ENCODE measurements at regions not wholly inside any gene's neighbourhood (a gene's known extent, or its start where the extent isn't known, plus 50 kb on each side); places are given as distances from the start of the nearest gene placed in this dataset.
"Not testable (repeated sequence)": the region's sequence is repeated elsewhere in the genome, so short reads cannot be mapped to it uniquely, and the experiment has no call there.

DNA sequence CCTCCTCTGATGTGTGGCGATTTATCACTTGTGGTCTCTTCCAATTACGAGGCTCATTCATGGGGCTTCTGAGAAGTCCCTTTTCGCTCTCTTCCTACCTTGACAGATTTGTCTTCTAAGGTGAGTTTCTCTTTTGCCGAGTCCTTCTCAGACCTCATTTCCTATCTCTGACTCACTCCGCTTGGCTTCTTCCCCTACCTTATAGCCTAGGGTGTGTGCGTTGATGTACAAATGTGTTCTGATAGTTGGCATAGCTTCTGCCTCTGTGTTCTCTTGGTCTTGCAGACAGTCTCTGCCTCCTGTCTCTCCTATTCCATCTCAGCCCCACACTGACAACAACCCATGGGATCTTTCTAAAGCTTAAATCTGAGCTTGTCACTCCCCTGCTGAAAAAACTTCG lies 56.9 kb upstream of the SHB start:
- in situ Hi-C loops (cut with HindIII; ENCODE audit: low pct_unique_long_range_greater_than_20kb, low sequenced_read_pairs): no loop called here
- no TSS peak for BruUV-seq (replicated peaks)
- no peak for ATAC-seq

DNA sequence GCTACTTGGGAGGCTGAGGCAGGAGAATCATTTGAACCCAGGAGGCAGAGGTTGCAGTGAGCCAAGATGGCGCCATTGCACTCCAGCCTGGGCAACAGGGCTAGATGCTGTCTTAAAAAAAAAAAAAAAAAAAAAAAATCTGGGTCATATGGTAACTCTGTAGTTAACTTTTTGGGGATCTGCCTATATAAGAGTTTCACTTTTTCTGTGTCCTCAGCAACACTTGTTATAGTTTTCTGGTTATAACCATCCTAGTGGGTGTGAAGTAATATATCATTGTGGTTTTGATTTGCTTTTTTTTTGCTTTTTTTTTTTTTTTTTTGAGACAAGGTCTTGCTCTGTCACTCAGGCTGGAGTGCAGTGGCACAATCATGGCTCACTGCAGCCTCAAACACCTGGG lies 54.3 kb upstream of the SHB start:
- in situ Hi-C loops (cut with HindIII; ENCODE audit: low pct_unique_long_range_greater_than_20kb, low sequenced_read_pairs); BruUV-seq (replicated peaks); H3K27me3 ChIP-seq (ENCODE audit: control insufficient read depth, insufficient read depth, low read length); ATAC-seq; H3K36me3 ChIP-seq (ENCODE audit: control insufficient read depth, insufficient read depth, low read length); H3K4me3 ChIP-seq (ENCODE audit: low read depth in 2 of 2, low read length in 2 of 2); H3K4me1 ChIP-seq (ENCODE audit: control insufficient read depth, insufficient read depth, low read length); H3K27ac ChIP-seq (ENCODE audit: low read length); POLR2A ChIA-PET; H3K9me3 ChIP-seq (ENCODE audit: control insufficient read depth, insufficient read depth, low read depth, low read length); intact Hi-C loops (cut with micrococcal nuclease; ENCODE audit: unreplicated experiment); CTCF ChIA-PET; DNase-seq (ENCODE audit: low read depth, low spot score): not testable (repeated sequence)

More for the DNA sequence above, 56.9 kb upstream of the SHB start:
- no peaks in the 10 kb centered on the region for H3K36me3 ChIP-seq (ENCODE audit: control insufficient read depth, insufficient read depth, low read length)
- H3K27me3 ChIP-seq (ENCODE audit: control insufficient read depth, insufficient read depth, low read length): no peaks in the 10 kb centered on the region
- no peaks in the 10 kb centered on the region for H3K9me3 ChIP-seq (ENCODE audit: control insufficient read depth, insufficient read depth, low read depth, low read length)
- POLR2A ChIA-PET: no interaction called here
- H3K4me3 ChIP-seq (ENCODE audit: low read depth in 2 of 2, low read length in 2 of 2): no peak overlapping the region
- TF ChIP-seq POLR2AphosphoS5 (IDR thresholded peaks at IDR 0.05; ENCODE audit: low read depth, low read length) (no peak), TCF7L2 (IDR thresholded peaks at IDR 0.05; ENCODE audit: low read depth, low read length) (no peak), SIN3A (IDR thresholded peaks at IDR 0.05; ENCODE audit: borderline replicate concordance, insufficient read depth, low read depth, low read length) (no peak)
- TF ChIP-seq, protein P1, sequence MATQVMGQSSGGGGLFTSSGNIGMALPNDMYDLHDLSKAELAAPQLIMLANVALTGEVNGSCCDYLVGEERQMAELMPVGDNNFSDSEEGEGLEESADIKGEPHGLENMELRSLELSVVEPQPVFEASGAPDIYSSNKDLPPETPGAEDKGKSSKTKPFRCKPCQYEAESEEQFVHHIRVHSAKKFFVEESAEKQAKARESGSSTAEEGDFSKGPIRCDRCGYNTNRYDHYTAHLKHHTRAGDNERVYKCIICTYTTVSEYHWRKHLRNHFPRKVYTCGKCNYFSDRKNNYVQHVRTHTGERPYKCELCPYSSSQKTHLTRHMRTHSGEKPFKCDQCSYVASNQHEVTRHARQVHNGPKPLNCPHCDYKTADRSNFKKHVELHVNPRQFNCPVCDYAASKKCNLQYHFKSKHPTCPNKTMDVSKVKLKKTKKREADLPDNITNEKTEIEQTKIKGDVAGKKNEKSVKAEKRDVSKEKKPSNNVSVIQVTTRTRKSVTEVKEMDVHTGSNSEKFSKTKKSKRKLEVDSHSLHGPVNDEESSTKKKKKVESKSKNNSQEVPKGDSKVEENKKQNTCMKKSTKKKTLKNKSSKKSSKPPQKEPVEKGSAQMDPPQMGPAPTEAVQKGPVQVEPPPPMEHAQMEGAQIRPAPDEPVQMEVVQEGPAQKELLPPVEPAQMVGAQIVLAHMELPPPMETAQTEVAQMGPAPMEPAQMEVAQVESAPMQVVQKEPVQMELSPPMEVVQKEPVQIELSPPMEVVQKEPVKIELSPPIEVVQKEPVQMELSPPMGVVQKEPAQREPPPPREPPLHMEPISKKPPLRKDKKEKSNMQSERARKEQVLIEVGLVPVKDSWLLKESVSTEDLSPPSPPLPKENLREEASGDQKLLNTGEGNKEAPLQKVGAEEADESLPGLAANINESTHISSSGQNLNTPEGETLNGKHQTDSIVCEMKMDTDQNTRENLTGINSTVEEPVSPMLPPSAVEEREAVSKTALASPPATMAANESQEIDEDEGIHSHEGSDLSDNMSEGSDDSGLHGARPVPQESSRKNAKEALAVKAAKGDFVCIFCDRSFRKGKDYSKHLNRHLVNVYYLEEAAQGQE (IDR thresholded peaks at IDR 0.05; ENCODE audit: insufficient read depth in 1 of 2, low read depth in 2 of 2, low read length in 1 of 2): no peak
- TF ChIP-seq, protein P2, sequence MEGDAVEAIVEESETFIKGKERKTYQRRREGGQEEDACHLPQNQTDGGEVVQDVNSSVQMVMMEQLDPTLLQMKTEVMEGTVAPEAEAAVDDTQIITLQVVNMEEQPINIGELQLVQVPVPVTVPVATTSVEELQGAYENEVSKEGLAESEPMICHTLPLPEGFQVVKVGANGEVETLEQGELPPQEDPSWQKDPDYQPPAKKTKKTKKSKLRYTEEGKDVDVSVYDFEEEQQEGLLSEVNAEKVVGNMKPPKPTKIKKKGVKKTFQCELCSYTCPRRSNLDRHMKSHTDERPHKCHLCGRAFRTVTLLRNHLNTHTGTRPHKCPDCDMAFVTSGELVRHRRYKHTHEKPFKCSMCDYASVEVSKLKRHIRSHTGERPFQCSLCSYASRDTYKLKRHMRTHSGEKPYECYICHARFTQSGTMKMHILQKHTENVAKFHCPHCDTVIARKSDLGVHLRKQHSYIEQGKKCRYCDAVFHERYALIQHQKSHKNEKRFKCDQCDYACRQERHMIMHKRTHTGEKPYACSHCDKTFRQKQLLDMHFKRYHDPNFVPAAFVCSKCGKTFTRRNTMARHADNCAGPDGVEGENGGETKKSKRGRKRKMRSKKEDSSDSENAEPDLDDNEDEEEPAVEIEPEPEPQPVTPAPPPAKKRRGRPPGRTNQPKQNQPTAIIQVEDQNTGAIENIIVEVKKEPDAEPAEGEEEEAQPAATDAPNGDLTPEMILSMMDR (IDR thresholded peaks at IDR 0.05): no peak
- no peak overlapping the region for H3K27ac ChIP-seq (ENCODE audit: low read length)
- DNase-seq (ENCODE audit: low read depth, low spot score): no peak
- no peaks in the 10 kb centered on the region for H3K4me1 ChIP-seq (ENCODE audit: control insufficient read depth, insufficient read depth, low read length)
- intact Hi-C loops (cut with micrococcal nuclease; ENCODE audit: unreplicated experiment): no loop called here
- CTCF ChIA-PET: no interaction called here

DNA sequence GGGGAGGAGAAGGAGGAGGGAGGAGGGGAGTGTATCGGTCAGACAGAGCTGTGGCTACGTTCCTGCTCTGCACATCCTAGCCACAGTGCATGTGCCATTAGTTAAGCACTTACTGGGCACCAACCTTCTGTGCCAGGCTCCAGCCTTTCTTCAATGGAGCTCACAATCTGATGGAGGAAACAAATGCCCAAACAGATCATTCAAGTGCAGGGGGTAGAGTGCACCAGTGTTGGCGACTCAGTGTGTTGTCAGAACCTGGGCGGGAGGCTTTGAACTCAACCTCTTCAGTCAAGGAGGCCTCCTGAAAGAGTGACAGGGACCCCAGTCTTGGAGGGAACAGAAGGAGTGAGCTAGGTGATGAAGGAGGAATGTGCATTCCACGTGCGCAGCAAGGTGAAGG lies 51.9 kb upstream of the SHB start:
- H3K27ac ChIP-seq (ENCODE audit: low read length): no peak overlapping the region
- H3K36me3 ChIP-seq (ENCODE audit: control insufficient read depth, insufficient read depth, low read length): no peaks in the 10 kb centered on the region
- no peak overlapping the region for H3K4me3 ChIP-seq (ENCODE audit: low read depth in 2 of 2, low read length in 2 of 2)
- DNase-seq (ENCODE audit: low read depth, low spot score): no peak
- no peak for ATAC-seq
- no TSS peak for BruUV-seq (replicated peaks)
- ChIA-PET CTCF (no interaction called here), POLR2A (no interaction called here)
- in situ Hi-C loops (cut with HindIII; ENCODE audit: low pct_unique_long_range_greater_than_20kb, low sequenced_read_pairs) (no loop called here), intact Hi-C loops (cut with micrococcal nuclease; ENCODE audit: unreplicated experiment) (no loop called here)
- no peaks in the 10 kb centered on the region for H3K4me1 ChIP-seq (ENCODE audit: control insufficient read depth, insufficient read depth, low read length)
- no peak for TF ChIP-seq TCF7L2 (IDR thresholded peaks at IDR 0.05; ENCODE audit: low read depth, low read length)
- TF ChIP-seq SIN3A (IDR thresholded peaks at IDR 0.05; ENCODE audit: borderline replicate concordance, insufficient read depth, low read depth, low read length): no peak
- TF ChIP-seq, protein P2 (IDR thresholded peaks at IDR 0.05): no peak
- TF ChIP-seq, protein P1 (IDR thresholded peaks at IDR 0.05; ENCODE audit: insufficient read depth in 1 of 2, low read depth in 2 of 2, low read length in 1 of 2): no peak
- no peak for TF ChIP-seq POLR2AphosphoS5 (IDR thresholded peaks at IDR 0.05; ENCODE audit: low read depth, low read length)
- no peaks in the 10 kb centered on the region for H3K27me3 ChIP-seq (ENCODE audit: control insufficient read depth, insufficient read depth, low read length)
- H3K9me3 ChIP-seq (ENCODE audit: control insufficient read depth, insufficient read depth, low read depth, low read length): no peaks in the 10 kb centered on the region
